Forelimb muscle (tissue), 1 donor: ENCODE measurements at regions not wholly inside any gene's neighbourhood (a gene's known extent, or its start where the extent isn't known, plus 50 kb on each side); places are given as distances from the start of the nearest gene placed in this dataset.

Experiments
- DNase-seq: peaks from one replicate; pipeline ENCODE4 v3.0.0-alpha.2; 2013; ENCODE audit warnings: low read depth

- DNase-seq = no peak
Observed at GRCh38 chr2:122982936-122983335, 1042.2 kb upstream of the CNTNAP5 start.

GRCh38 chr2:122988395-122989221 is 1036.5 kb upstream of the CNTNAP5 start:
- no peak for DNase-seq

GRCh38 chr2:122993592-122993991 is 1031.5 kb upstream of the CNTNAP5 start:
- DNase-seq = no peak

GRCh38 chr2:122999258-122999657 is 1025.8 kb upstream of the CNTNAP5 start:
- DNase-seq = no peak

- no peak for DNase-seq
Observed at GRCh38 chr2:122999821-123000220, 1025.3 kb upstream of the CNTNAP5 start.

- no peak for DNase-seq
Observed at GRCh38 chr2:123002660-123003248, 1022.3 kb upstream of the CNTNAP5 start.

- DNase-seq = no peak
Observed at GRCh38 chr2:123015186-123015585, 1009.9 kb upstream of the CNTNAP5 start.

- DNase-seq = no peak
Observed at GRCh38 chr2:123035541-123035940, 989.5 kb upstream of the CNTNAP5 start.

- DNase-seq = no peak
Observed at GRCh38 chr2:123036300-123036699, 988.8 kb upstream of the CNTNAP5 start.

GRCh38 chr2:123040506-123040905 is 984.6 kb upstream of the CNTNAP5 start:
- no peak for DNase-seq

GRCh38 chr2:123043458-123043857 is 981.6 kb upstream of the CNTNAP5 start:
- DNase-seq = no peak

GRCh38 chr2:123045713-123046112 is 979.4 kb upstream of the CNTNAP5 start:
- no peak for DNase-seq

- no peak for DNase-seq
Observed at GRCh38 chr2:123047186-123047585, 977.9 kb upstream of the CNTNAP5 start.

- DNase-seq = no peak
Observed at GRCh38 chr2:123051136-123051535, 974.0 kb upstream of the CNTNAP5 start.

- no peak for DNase-seq
Observed at GRCh38 chr2:123061534-123061933, 963.6 kb upstream of the CNTNAP5 start.

- no peak for DNase-seq
Observed at GRCh38 chr2:123073371-123073770, 951.7 kb upstream of the CNTNAP5 start.

- DNase-seq = no peak
Observed at GRCh38 chr2:123073956-123074355, 951.1 kb upstream of the CNTNAP5 start.

- DNase-seq = no peak
Observed at GRCh38 chr2:123077101-123077500, 948.0 kb upstream of the CNTNAP5 start.

- DNase-seq = no peak
Observed at GRCh38 chr2:123080331-123080730, 944.8 kb upstream of the CNTNAP5 start.

- no peak for DNase-seq
Observed at GRCh38 chr2:123085484-123085883, 939.6 kb upstream of the CNTNAP5 start.

- no peak for DNase-seq
Observed at GRCh38 chr2:123086613-123087385, 938.3 kb upstream of the CNTNAP5 start.

GRCh38 chr2:123091471-123091870 is 933.6 kb upstream of the CNTNAP5 start:
- no peak for DNase-seq

- no peak for DNase-seq
Observed at GRCh38 chr2:123093199-123093598, 931.9 kb upstream of the CNTNAP5 start.
